Bone marrow (tissue), 2 donors: ENCODE measurements at regions not wholly inside any gene's neighbourhood (a gene's known extent, or its start where the extent isn't known, plus 50 kb on each side); places are given as distances from the start of the nearest gene placed in this dataset.
"Not testable (repeated sequence)": the region's sequence is repeated elsewhere in the genome, so short reads cannot be mapped to it uniquely, and the experiment has no call there.

Experiments
- DNase-seq, 2 donors: peaks; one replicate each; lab custom pipeline; 2025; lab: John Stamatoyannopoulos, UW

GRCh38 chr14:58887931-58888330, 250.2 kb downstream of the DACT1 start:
- DNase-seq = no peak

- DNase-seq = no peak
These were observed 261.0 kb downstream of the DACT1 start for GRCh38 chr14:58898655-58899316.

GRCh38 chr14:58899317-58899713, 261.6 kb downstream of the DACT1 start:
- no peak for DNase-seq

GRCh38 chr14:58901826-58902225, 264.1 kb downstream of the DACT1 start:
- no peak for DNase-seq

GRCh38 chr14:58904776-58905175, 267.0 kb downstream of the DACT1 start:
- DNase-seq = no peak

- DNase-seq = no peak
These were observed 270.0 kb downstream of the DACT1 start for GRCh38 chr14:58907803-58908202.

- no peak for DNase-seq
These were observed 274.5 kb downstream of the DACT1 start for GRCh38 chr14:58912287-58912686.

- no peak for DNase-seq
These were observed 275.2 kb downstream of the DACT1 start for GRCh38 chr14:58912799-58913432.

GRCh38 chr14:58914279-58914855, 274.1 kb upstream of the DAAM1 start:
- no peak for DNase-seq

- DNase-seq = no peak
These were observed 272.8 kb upstream of the DAAM1 start for GRCh38 chr14:58915646-58916045.

- no peak for DNase-seq
These were observed 270.3 kb upstream of the DAAM1 start for GRCh38 chr14:58918066-58918738.

GRCh38 chr14:58919217-58919616, 269.2 kb upstream of the DAAM1 start:
- no peak for DNase-seq

- DNase-seq = no peak
These were observed 268.2 kb upstream of the DAAM1 start for GRCh38 chr14:58920230-58920629.

- DNase-seq = not testable (repeated sequence)
These were observed 266.1 kb upstream of the DAAM1 start for GRCh38 chr14:58922201-58922940.

- DNase-seq = no peak
These were observed 264.6 kb upstream of the DAAM1 start for GRCh38 chr14:58923751-58924405.

- DNase-seq = no peak
These were observed 246.8 kb upstream of the DAAM1 start for GRCh38 chr14:58941629-58942028.

GRCh38 chr14:58942516-58942915, 246.0 kb upstream of the DAAM1 start:
- DNase-seq = no peak

GRCh38 chr14:58944343-58944967, 244.0 kb upstream of the DAAM1 start:
- DNase-seq = no peak

- DNase-seq = no peak
These were observed 243.5 kb upstream of the DAAM1 start for GRCh38 chr14:58944968-58945356.

GRCh38 chr14:58946431-58946830, 242.0 kb upstream of the DAAM1 start:
- no peak for DNase-seq

GRCh38 chr14:58947156-58947555, 241.3 kb upstream of the DAAM1 start:
- no peak for DNase-seq
